ENCODE measurements at regions not wholly inside any gene's neighbourhood (a gene's known extent, or its start where the extent isn't known, plus 50 kb on each side); places are given as distances from the start of the nearest gene placed in this dataset.

DNA sequence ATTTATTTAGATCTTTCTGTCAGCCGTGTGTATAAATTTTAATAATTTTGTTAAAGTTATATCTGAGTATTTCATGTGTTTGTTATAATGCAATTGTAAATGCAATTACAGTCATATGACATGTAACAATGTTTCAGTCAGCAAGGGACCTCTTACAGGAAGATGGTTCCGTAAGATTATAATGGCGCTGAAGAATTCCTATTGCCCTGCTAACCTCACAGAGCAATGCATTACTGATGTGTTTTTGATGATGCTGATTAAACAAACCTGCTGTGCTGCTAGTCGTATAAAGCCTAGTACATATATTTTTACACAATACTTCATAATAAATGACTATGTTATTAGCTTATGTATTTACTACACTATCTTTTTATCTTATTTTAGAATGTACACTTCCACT lies 1166.4 kb downstream of the CDH12 start:
- H3K4me3 ChIP-seq: no peak overlapping the region

DNA sequence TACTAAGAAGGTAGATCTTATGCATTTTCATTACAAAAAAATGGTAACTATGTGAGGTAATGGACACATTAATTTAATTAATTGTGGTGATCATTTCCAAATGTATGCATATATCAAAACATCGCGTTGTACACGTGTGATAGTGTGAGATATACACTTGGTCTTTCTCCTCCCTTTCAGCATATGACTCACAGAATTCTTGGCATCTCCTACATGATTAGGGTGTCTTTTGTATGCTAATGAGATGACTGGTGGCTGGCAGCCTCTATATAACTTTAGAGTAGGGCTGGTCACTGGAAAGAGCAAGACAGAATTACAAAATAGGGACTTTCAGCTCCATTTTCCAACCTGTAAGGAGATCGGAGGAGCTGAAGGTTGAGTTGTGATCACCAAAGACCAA lies 1167.6 kb downstream of the CDH12 start:
- no peak overlapping the region for H3K27ac ChIP-seq
- TF ChIP-seq CTCF (IDR thresholded peaks at IDR 0.05): no peak
- no peaks in the 10 kb centered on the region for H3K9me3 ChIP-seq
- H3K4me3 ChIP-seq: no peak overlapping the region
- no peak for ATAC-seq (ENCODE audit: insufficient number of reproducible peaks, low FRiP score, low read depth)
- no peaks in the 10 kb centered on the region for H3K27me3 ChIP-seq (replicated peaks; ENCODE audit: insufficient read depth)
- H3K4me1 ChIP-seq (ENCODE audit: control insufficient read depth in 1 of 2, low read depth in 2 of 2): no peaks in the 10 kb centered on the region
- H3K36me3 ChIP-seq: no peaks in the 10 kb centered on the region
- no peak for DNase-seq (ENCODE audit: low spot score)

More for the DNA sequence above, 1166.4 kb downstream of the CDH12 start:
- Histone ChIP-seq H3K9me3 (no peaks in the 10 kb centered on the region), H3K4me1 (ENCODE audit: control insufficient read depth in 1 of 2, low read depth in 2 of 2) (no peaks in the 10 kb centered on the region), H3K27ac (no peak overlapping the region), H3K36me3 (no peaks in the 10 kb centered on the region), H3K27me3 (replicated peaks; ENCODE audit: insufficient read depth) (no peaks in the 10 kb centered on the region)
- TF ChIP-seq CTCF (IDR thresholded peaks at IDR 0.05): no peak
- DNase-seq (ENCODE audit: low spot score): no peak
- ATAC-seq (ENCODE audit: insufficient number of reproducible peaks, low FRiP score, low read depth): no peak

DNA sequence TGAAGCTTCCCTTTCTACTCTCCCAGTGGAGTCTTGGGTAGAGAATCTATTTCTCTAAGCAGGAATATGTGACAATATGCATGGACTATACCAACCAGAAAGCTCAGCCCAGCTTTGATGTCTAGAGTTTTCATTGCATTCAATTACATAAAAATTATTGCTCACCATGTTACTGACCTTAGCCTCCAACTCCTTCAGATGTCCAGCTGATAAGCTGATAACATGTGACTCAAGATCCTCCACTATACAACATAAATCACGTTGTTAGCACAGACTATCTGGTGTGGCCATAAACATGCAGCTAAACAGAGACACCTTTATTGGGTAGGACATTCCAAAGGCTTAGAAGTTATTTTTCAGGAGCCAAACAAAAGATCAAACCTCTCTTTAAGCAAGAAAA lies 1168.2 kb downstream of the CDH12 start:
- Histone ChIP-seq H3K4me3 (no peak overlapping the region), H3K9me3 (no peaks in the 10 kb centered on the region), H3K36me3 (no peaks in the 10 kb centered on the region), H3K4me1 (ENCODE audit: control insufficient read depth in 1 of 2, low read depth in 2 of 2) (no peaks in the 10 kb centered on the region), H3K27ac (no peak overlapping the region), H3K27me3 (replicated peaks; ENCODE audit: insufficient read depth) (no peaks in the 10 kb centered on the region)
- no peak for ATAC-seq (ENCODE audit: insufficient number of reproducible peaks, low FRiP score, low read depth)
- no peak for DNase-seq (ENCODE audit: low spot score)
- no peak for TF ChIP-seq CTCF (IDR thresholded peaks at IDR 0.05)

GRCh38 chr5:21681911-21682310 lies 1171.2 kb downstream of the CDH12 start:
- Histone ChIP-seq H3K27me3 (replicated peaks; ENCODE audit: insufficient read depth) (no peaks in the 10 kb centered on the region), H3K9me3 (no peaks in the 10 kb centered on the region), H3K27ac (no peak overlapping the region), H3K4me3 (no peak overlapping the region), H3K4me1 (ENCODE audit: control insufficient read depth in 1 of 2, low read depth in 2 of 2) (no peaks in the 10 kb centered on the region), H3K36me3 (no peaks in the 10 kb centered on the region)
- ATAC-seq (ENCODE audit: insufficient number of reproducible peaks, low FRiP score, low read depth) (no peak), DNase-seq (ENCODE audit: low spot score) (no peak)
- TF ChIP-seq CTCF (IDR thresholded peaks at IDR 0.05): no peak

GRCh38 chr5:21680641-21681040 lies 1172.5 kb downstream of the CDH12 start:
- no peaks in the 10 kb centered on the region for H3K27me3 ChIP-seq (replicated peaks; ENCODE audit: insufficient read depth)
- no peaks in the 10 kb centered on the region for H3K4me1 ChIP-seq (ENCODE audit: control insufficient read depth in 1 of 2, low read depth in 2 of 2)
- H3K27ac ChIP-seq: no peak overlapping the region
- ATAC-seq (ENCODE audit: insufficient number of reproducible peaks, low FRiP score, low read depth) (no peak), DNase-seq (ENCODE audit: low spot score) (no peak)
- H3K9me3 ChIP-seq: no peaks in the 10 kb centered on the region
- TF ChIP-seq CTCF (IDR thresholded peaks at IDR 0.05): no peak
- no peak overlapping the region for H3K4me3 ChIP-seq
- no peaks in the 10 kb centered on the region for H3K36me3 ChIP-seq
